Endothelial cell of umbilical vein (primary cell): ENCODE measurements at regions not wholly inside any gene's neighbourhood (a gene's known extent, or its start where the extent isn't known, plus 50 kb on each side); places are given as distances from the start of the nearest gene placed in this dataset.

Experiments used
- BruUV-seq: library from RNA; stranded (reverse); fragments of 400-500 nt; replicated peaks from 2 replicates; lab custom pipeline; 2021; lab: Mats Ljungman, UMichigan
- CTCF ChIA-PET: fragments of 300-600, 350-600 bp; sonication (Branson Sonifier 250); formaldehyde crosslinking; loops from one replicate; lab custom pipeline; 2021; ENCODE audit warnings: antibody characterized with exemption, inconsistent platforms; lab: Charles Lee
- POLR2A ChIA-PET: fragments of 300-600, 350-600 bp; sonication (Branson Sonifier 250); formaldehyde crosslinking; loops from one replicate; lab custom pipeline; 2021; ENCODE audit warnings: antibody characterized with exemption, inconsistent platforms; lab: Charles Lee
- DNase-seq: peaks from one replicate; pipeline ENCODE4 v3.0.0-alpha.2; 2011; ENCODE audit warnings: low read depth, low spot score
- FAIRE-seq: peaks from 2 replicates; lab custom pipeline; 2011; peaks lifted over from hg19 to GRCh38; lab: Jason Lieb, UNC
- H2AFZ ChIP-seq: 2 replicates; pipeline ENCODE4 v1.6.0; 2012; ENCODE audit warnings: low read depth, low read length, control low read depth, inconsistent platforms
- H3K27ac ChIP-seq: 2 replicates; pipeline ENCODE4 v1.5.1; 2011; ENCODE audit warnings: low read depth, mild to moderate bottlenecking, control low read depth, low read length, moderate library complexity; ENCODE audit not compliant: insufficient read depth
- H3K27me3 ChIP-seq, 2 experiments: 2 replicates each; pipeline versions ENCODE4 v1.6.0 to v1.6.1; 2011; ENCODE audit warnings: low read length in 2 of 2, mixed read lengths in 1 of 2; ENCODE audit not compliant: control insufficient read depth in 2 of 2, insufficient read depth in 2 of 2
- H3K36me3 ChIP-seq, 2 experiments: 2 replicates in 1 of 2; 3 replicates in 1 of 2; pipeline ENCODE4 v1.5.1; 2011; ENCODE audit warnings: low read length in 2 of 2, mild to moderate bottlenecking in 1 of 2, moderate library complexity in 1 of 2; ENCODE audit not compliant: control insufficient read depth in 2 of 2, insufficient read depth in 2 of 2; ENCODE audit errors: extremely low read depth in 1 of 2
- H3K4me1 ChIP-seq: 3 replicates; pipeline ENCODE4 v1.5.1; 2011; ENCODE audit warnings: mild to moderate bottlenecking, low read length; ENCODE audit not compliant: control insufficient read depth, insufficient read depth; ENCODE audit errors: extremely low read depth
- H3K4me2 ChIP-seq: 2 replicates; pipeline ENCODE4 v1.6.1; 2011; ENCODE audit warnings: low read length, control low read depth, mixed read lengths; ENCODE audit not compliant: insufficient read depth
- H3K4me3 ChIP-seq, 3 experiments: fragments of 200-600 bp in 1 of 3; sonication (generic), shearing (Covaris generic) in 1 of 3; replicated peaks in 1 of 3; 2 replicates each; pipeline ENCODE4 v1.5.1; 2011 to 2016; ENCODE audit warnings: control low read depth in 3 of 3, low read length in 3 of 3, mild to moderate bottlenecking in 2 of 3, inconsistent platforms in 1 of 3, low read depth in 1 of 3, moderate library complexity in 1 of 3; ENCODE audit not compliant: insufficient read depth in 1 of 3
- H3K79me2 ChIP-seq: 2 replicates; pipeline ENCODE4 v1.6.0; 2012; ENCODE audit warnings: low read length, inconsistent platforms; ENCODE audit not compliant: control insufficient read depth, insufficient read depth
- H3K9ac ChIP-seq: replicated peaks from 2 replicates; pipeline ENCODE3; 2011; ENCODE audit warnings: low read length, control low read depth; ENCODE audit not compliant: insufficient read depth; ENCODE audit errors: extremely low read depth
- H3K9me1 ChIP-seq: replicated peaks from 3 replicates; pipeline ENCODE4 v1.6.0; 2011; ENCODE audit warnings: mild to moderate bottlenecking, low read length; ENCODE audit not compliant: control insufficient read depth, insufficient read depth; ENCODE audit errors: extremely low read depth
- H3K9me3 ChIP-seq: replicated peaks from 2 replicates; pipeline ENCODE4 v1.5.1; 2012; ENCODE audit warnings: low read length, inconsistent platforms; ENCODE audit not compliant: control insufficient read depth, insufficient read depth
- H4K20me1 ChIP-seq: replicated peaks from 2 replicates; pipeline ENCODE3; 2011; ENCODE audit warnings: mild to moderate bottlenecking, low read length; ENCODE audit not compliant: control insufficient read depth, insufficient read depth; ENCODE audit errors: extremely low read depth
- FOS ChIP-seq: IDR thresholded peaks from 2 replicates; pipeline ENCODE4 v1.6.1; 2011; ENCODE audit warnings: mild to moderate bottlenecking, low read length, moderate library complexity, borderline replicate concordance; ENCODE audit not compliant: insufficient read depth
- GATA2 ChIP-seq: IDR thresholded peaks from 2 replicates; pipeline ENCODE4 v1.7.0; 2011; ENCODE audit warnings: low read depth, mild to moderate bottlenecking, moderate library complexity, mixed read lengths, low read length; ENCODE audit not compliant: insufficient read length, insufficient read depth
- JUN ChIP-seq: IDR thresholded peaks from 2 replicates; pipeline ENCODE4 v1.6.1; 2011; ENCODE audit warnings: borderline replicate concordance, low read depth; ENCODE audit not compliant: insufficient read length, insufficient read depth
- MYC ChIP-seq: IDR thresholded peaks from one replicate; pipeline ENCODE4 v1.6.1; 2011; ENCODE audit warnings: mild to moderate bottlenecking, low read depth, low read length
- POLR2A ChIP-seq: IDR thresholded peaks from 2 replicates; pipeline ENCODE4 v1.6.1; 2012; ENCODE audit warnings: low read depth, mild to moderate bottlenecking, control low read depth, low read length
- POLR2AphosphoS5 ChIP-seq: IDR thresholded peaks from 2 replicates; pipeline ENCODE4 v1.6.1; 2012; ENCODE audit warnings: low read depth, mild to moderate bottlenecking, control low read depth, low read length, moderate library complexity; ENCODE audit not compliant: insufficient read depth
- dilution Hi-C: fragments of 300-500 bp; cut with MboI; formaldehyde crosslinking; loops from one replicate; pipeline ENCODE4 v1.15.0; 2019; ENCODE audit warnings: low sequenced_read_pairs; ENCODE audit not compliant: extremely low pct_ligation_motif_present
- intact Hi-C: fragments of 100-400 bp; cut with micrococcal nuclease; formaldehyde crosslinking; loops from one replicate; pipeline ENCODE4 v1.10.0; 2022
- TF ChIP-seq, protein P1 (sequence below), 2 donors: IDR thresholded peaks; 1 replicate in 1 of 2; 2 replicates in 1 of 2; pipeline ENCODE4 v1.5.1; 2011; ENCODE audit warnings: low read length in 2 of 2, mild to moderate bottlenecking in 2 of 2, moderate library complexity in 2 of 2, control low read depth in 1 of 2, inconsistent platforms in 1 of 2, low read depth in 1 of 2; ENCODE audit not compliant: insufficient read depth in 1 of 2; ENCODE audit errors: extremely low read depth in 1 of 2

DNA sequence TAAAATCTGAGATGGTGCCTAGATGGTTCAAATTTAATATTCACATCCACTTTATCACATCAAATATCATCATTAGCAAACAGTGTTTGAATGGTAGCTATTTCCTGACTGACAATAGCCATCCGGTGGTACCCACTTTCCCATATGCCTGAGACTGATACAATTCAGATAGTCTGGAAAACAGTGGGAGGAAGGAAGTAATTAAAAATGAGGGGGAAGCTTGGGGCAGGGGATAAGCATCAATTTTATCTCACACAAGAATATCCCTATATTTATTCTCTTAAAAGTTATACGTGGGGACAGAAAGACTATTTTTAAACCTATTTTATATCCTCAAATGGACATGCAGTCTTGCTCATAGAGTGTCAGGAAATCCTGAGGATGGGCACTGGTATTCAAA is 122.5 kb upstream of the GAP43 start:
- DNase-seq = peak; percentile 80
- dilution Hi-C loops (no loop called here), intact Hi-C loops (loop anchor here (1.0 to 5.0 kb wide), 5 partner anchors 12 to 283 kb away; no protein-coding TSS in a partner anchor)
- TF ChIP-seq, protein P1, sequence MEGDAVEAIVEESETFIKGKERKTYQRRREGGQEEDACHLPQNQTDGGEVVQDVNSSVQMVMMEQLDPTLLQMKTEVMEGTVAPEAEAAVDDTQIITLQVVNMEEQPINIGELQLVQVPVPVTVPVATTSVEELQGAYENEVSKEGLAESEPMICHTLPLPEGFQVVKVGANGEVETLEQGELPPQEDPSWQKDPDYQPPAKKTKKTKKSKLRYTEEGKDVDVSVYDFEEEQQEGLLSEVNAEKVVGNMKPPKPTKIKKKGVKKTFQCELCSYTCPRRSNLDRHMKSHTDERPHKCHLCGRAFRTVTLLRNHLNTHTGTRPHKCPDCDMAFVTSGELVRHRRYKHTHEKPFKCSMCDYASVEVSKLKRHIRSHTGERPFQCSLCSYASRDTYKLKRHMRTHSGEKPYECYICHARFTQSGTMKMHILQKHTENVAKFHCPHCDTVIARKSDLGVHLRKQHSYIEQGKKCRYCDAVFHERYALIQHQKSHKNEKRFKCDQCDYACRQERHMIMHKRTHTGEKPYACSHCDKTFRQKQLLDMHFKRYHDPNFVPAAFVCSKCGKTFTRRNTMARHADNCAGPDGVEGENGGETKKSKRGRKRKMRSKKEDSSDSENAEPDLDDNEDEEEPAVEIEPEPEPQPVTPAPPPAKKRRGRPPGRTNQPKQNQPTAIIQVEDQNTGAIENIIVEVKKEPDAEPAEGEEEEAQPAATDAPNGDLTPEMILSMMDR (IDR thresholded peaks at IDR 0.05; ENCODE audit: extremely low read depth in 1 of 2, insufficient read depth in 1 of 2, low read depth in 1 of 2, low read length in 2 of 2) = no peak
- peak; percentile 58 for TF ChIP-seq POLR2AphosphoS5
- TF ChIP-seq JUN = peak; percentile 58
- TF ChIP-seq FOS = peak; percentile 41
- TF ChIP-seq GATA2 = peak; percentile 98
- no peak for TF ChIP-seq MYC
- TF ChIP-seq POLR2A = peak; percentile 47
- H3K9me3 ChIP-seq = no peaks in the 10 kb centered on the region
- H4K20me1 ChIP-seq = no peaks in the 10 kb centered on the region
- H3K4me2 ChIP-seq = peak overlapping the region; percentile 47
- H3K4me1 ChIP-seq = peaks cover 19% of the 10 kb centered on the region
- no peak overlapping the region for H3K27ac ChIP-seq
- H3K4me3 ChIP-seq = no peak overlapping the region
- CTCF ChIA-PET = no interaction called here
- POLR2A ChIA-PET = interaction anchor here (0.7 kb wide), 1 partner anchor 478 kb away, joined by 6 read pairs; no protein-coding TSS in a partner anchor
- H3K36me3 ChIP-seq = no peaks in the 10 kb centered on the region
- peaks cover 0 to 2% of the 10 kb centered on the region in 2 experiments for H3K27me3 ChIP-seq
- no peaks in the 10 kb centered on the region for H3K9me1 ChIP-seq
- peak; percentile 63 for FAIRE-seq
- no peaks in the 10 kb centered on the region for H3K79me2 ChIP-seq
- H3K9ac ChIP-seq = no peak overlapping the region
- no peak overlapping the region for H2AFZ ChIP-seq
- no TSS peak for BruUV-seq
